Suprapubic skin (tissue), 3 donors: ENCODE measurements at regions not wholly inside any gene's neighbourhood (a gene's known extent, or its start where the extent isn't known, plus 50 kb on each side); places are given as distances from the start of the nearest gene placed in this dataset.

Experiments
- CTCF ChIP-seq, 2 donors: fragments of 200-600 bp in 1 of 2; fragments of 450-650 bp in 1 of 2; sonication (generic) in 1 of 2; IDR thresholded peaks; one replicate each; pipeline ENCODE4 v1.5.1; 2016 to 2019; ENCODE audit warnings: antibody characterized with exemption in 2 of 2, mild to moderate bottlenecking in 1 of 2, moderate library complexity in 1 of 2
- EP300 ChIP-seq: sonication (generic); formaldehyde crosslinking; IDR thresholded peaks from one replicate; pipeline ENCODE4 v1.6.1; 2017; ENCODE audit warnings: antibody characterized with exemption
- POLR2A ChIP-seq, 2 donors: fragments of 450-650 bp; IDR thresholded peaks; one replicate each; pipeline ENCODE4 v1.6.1; 2017; ENCODE audit warnings: antibody characterized with exemption in 2 of 2, mild to moderate bottlenecking in 2 of 2, moderate library complexity in 2 of 2

GRCh38 chr5:163692091-163692490, 186.7 kb downstream of the MAT2B start:
- TF ChIP-seq CTCF (IDR thresholded peaks at IDR 0.05), result no peak
- no peak for TF ChIP-seq EP300
- no peak for TF ChIP-seq POLR2A (IDR thresholded peaks at IDR 0.05)
